IgD-negative memory B cell (primary cell): ENCODE measurements at regions not wholly inside any gene's neighbourhood (a gene's known extent, or its start where the extent isn't known, plus 50 kb on each side); places are given as distances from the start of the nearest gene placed in this dataset.

Experiments
- H3K27ac Mint-ChIP-seq, 3 donors: one replicate each; pipeline ENCODE4 v1.8.0; 2020 to 2022; ENCODE audit warnings: mild to moderate bottlenecking in 3 of 3, mixed read lengths in 3 of 3, moderate library complexity in 1 of 3
- H3K27me3 Mint-ChIP-seq: one replicate; pipeline ENCODE4 v1.8.0; 2021; ENCODE audit warnings: mixed read lengths
- H3K36me3 Mint-ChIP-seq: one replicate; pipeline ENCODE4 v1.8.0; 2020; ENCODE audit warnings: mild to moderate bottlenecking, mixed read lengths
- H3K4me1 Mint-ChIP-seq, 3 donors: one replicate each; pipeline ENCODE4 v1.8.0; 2020 to 2022; ENCODE audit warnings: mixed read lengths in 3 of 3, mild to moderate bottlenecking in 1 of 3
- H3K4me3 Mint-ChIP-seq, 4 donors: one replicate each; pipeline ENCODE4 v1.8.0; 2020 to 2022; ENCODE audit warnings: mild to moderate bottlenecking in 4 of 4, mixed read lengths in 4 of 4, moderate library complexity in 3 of 4
- H3K9me3 Mint-ChIP-seq, 3 donors: one replicate each; pipeline ENCODE4 v1.8.0; 2020 to 2021; ENCODE audit warnings: mixed read lengths in 3 of 3, mild to moderate bottlenecking in 1 of 3

DNA sequence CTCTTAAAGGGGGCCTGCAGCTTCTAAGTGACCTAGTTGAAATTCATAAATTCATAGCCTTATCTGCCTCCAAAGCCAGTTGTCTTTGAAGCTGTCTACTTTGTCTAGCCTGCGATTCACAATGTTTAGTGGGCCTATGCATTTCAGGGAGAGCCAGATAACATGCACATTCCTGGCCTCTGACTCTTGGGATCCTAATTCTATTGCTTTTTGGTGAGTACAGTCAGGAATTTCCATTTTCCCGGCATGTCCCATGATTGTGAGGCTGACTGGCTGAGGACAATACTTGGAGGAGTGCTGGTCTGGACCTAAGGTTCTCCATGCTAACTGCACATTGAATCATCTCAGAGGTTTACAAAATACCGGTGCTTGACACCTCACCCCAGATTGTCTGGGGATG, 155.0 kb downstream of the MSL3 start:
- Mint-ChIP-seq H3K4me1 (no peaks in the 10 kb centered on the region), H3K27me3 (peaks cover 10% of the 10 kb centered on the region), H3K9me3 (peaks cover 0 to 3% (median 0%) of the 10 kb centered on the region in 3 donors), H3K27ac (no peak overlapping the region), H3K4me3 (no peak overlapping the region), H3K36me3 (no peaks in the 10 kb centered on the region)

DNA sequence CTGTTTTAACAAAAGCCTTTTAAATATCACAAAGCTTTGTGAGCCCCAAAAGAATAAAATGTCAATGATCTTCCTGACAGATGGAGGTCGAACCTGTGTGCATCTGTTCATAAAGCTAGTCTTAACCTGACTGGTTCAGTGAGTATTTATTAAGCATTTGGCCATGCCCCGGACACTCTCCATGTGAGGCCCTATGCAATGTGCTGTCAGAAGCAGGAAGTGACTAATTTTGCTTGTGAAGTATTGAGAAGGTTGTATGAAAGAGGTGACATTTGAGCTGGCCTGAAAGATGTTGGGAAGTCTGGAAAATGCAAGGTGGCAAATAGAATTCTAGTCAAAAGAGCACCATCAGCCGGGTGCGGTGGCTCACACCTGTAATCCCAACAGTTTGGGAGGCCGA, 171.4 kb downstream of the MSL3 start:
- H3K27ac Mint-ChIP-seq: no peak overlapping the region
- no peaks in the 10 kb centered on the region for H3K27me3 Mint-ChIP-seq
- no peak overlapping the region for H3K4me3 Mint-ChIP-seq
- H3K4me1 Mint-ChIP-seq: no peaks in the 10 kb centered on the region
- peaks cover 2 to 13% (median 9%) of the 10 kb centered on the region in 3 donors for H3K9me3 Mint-ChIP-seq
- no peaks in the 10 kb centered on the region for H3K36me3 Mint-ChIP-seq

DNA sequence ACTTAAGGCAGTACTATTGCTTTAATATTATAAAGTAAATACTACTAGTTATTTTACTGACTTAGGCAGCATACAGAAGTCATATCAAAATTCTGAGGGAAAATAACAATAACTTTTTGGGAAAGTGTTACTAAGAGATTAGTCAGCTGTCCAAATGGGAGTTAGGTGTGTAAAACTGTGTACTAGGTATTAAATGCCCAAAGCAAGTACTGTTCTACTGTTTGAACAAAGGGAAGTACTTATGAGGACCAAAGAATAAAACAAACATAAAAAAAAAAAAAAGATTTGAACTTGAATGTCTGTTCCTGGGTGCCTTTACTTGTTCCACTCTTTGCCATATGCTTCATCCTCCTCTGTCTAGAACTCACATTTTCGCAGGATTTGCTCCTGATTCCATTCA, 174.4 kb downstream of the MSL3 start:
- no peaks in the 10 kb centered on the region for H3K36me3 Mint-ChIP-seq
- no peaks in the 10 kb centered on the region for H3K27me3 Mint-ChIP-seq
- H3K4me3 Mint-ChIP-seq: no peak overlapping the region
- no peaks in the 10 kb centered on the region for H3K4me1 Mint-ChIP-seq
- H3K9me3 Mint-ChIP-seq: peaks cover 1 to 9% (median 2%) of the 10 kb centered on the region in 3 donors
- H3K27ac Mint-ChIP-seq: no peak overlapping the region

DNA sequence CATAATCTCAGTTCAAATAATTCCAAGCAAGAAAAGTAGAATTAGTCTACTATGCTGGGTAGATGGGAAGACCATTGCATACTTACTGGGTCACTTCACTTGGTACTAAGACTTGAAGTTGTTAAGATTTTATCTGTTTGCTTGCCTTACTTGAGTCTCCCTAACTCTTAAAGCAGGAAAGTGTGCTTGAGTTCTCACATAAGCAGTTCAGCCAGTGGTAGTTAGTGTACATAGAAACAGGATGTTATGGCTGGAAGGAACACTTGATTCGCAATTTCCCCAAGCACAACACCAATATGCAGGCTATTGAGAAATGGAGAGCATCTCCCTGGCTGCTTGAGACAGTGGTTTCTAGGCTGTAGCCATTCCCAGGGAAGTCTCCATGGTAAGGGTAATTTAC, 176.1 kb downstream of the MSL3 start:
- H3K27ac Mint-ChIP-seq: no peak overlapping the region

DNA sequence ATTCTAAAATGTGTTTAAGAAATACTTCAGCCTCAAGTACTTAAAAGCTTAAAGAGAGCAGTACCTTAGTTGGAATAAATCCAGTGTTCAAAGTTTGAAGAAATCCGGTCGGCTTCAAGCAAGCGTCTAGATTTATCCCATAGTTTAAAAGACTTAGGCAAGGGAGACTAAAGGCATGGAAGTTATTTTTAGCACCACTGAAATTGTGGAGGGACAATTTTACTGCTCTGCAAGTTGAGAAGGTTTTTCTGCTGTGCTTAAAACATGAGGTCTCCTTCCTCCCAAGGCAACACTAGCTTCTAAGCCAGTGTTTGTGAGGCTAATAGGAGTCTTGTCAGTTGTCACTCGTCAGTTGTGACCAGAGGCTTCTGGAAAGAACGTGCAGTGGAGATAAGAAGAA, 183.5 kb downstream of the MSL3 start:
- H3K9me3 Mint-ChIP-seq: no peaks in the 10 kb centered on the region
- no peaks in the 10 kb centered on the region for H3K36me3 Mint-ChIP-seq
- H3K4me1 Mint-ChIP-seq: no peaks in the 10 kb centered on the region
- H3K27me3 Mint-ChIP-seq: no peaks in the 10 kb centered on the region
- H3K4me3 Mint-ChIP-seq: no peak overlapping the region
- H3K27ac Mint-ChIP-seq: no peak overlapping the region

More for the DNA sequence above, 176.1 kb downstream of the MSL3 start:
- Mint-ChIP-seq H3K36me3 (no peaks in the 10 kb centered on the region), H3K9me3 (peaks cover 0 to 2% (median 1%) of the 10 kb centered on the region in 3 donors), H3K4me3 (no peak overlapping the region), H3K4me1 (no peaks in the 10 kb centered on the region), H3K27me3 (no peaks in the 10 kb centered on the region)

DNA sequence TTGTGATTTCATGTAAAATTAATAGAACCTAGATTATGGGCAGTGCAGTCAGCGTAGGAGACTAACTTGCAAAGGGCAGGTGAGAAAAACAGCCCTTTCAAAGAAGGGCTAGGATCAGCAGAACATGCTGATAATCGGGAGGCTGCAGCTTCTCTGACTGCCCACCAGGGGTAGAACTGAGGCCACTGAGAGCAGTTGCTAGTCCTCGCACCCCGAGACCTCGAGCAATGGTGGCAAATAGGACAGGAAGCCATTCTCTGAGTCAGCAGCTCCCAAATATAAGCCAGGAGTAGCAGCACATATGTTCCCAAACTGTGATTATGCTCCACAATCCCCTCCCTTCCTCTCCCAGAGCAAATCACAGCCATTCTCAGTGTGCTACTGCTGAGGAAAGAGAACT, 186.5 kb downstream of the MSL3 start:
- Mint-ChIP-seq H3K9me3 (no peaks in the 10 kb centered on the region), H3K4me3 (no peak overlapping the region), H3K4me1 (no peaks in the 10 kb centered on the region), H3K36me3 (no peaks in the 10 kb centered on the region), H3K27ac (no peak overlapping the region), H3K27me3 (peaks cover 6% of the 10 kb centered on the region)

DNA sequence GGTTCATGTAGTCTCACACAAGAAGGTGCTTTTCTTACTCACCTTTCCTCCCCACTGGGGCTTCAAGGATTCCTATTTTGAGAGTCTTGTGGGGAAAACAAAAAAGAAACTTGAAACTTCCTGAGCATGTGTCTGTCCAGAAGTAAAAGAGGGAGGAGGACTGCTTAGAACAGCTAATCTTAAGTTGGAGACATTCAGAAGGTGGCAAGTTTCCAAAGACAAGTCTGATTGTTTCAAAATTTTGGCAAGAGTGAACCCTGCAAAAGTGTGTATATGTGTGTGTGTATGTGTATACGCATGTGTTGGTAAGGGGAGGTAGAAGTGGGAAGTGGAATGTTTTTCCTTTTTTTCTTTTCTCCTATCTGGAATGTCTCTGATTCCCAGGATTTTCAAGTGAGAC, 189.0 kb upstream of the FRMPD4 start:
- H3K9me3 Mint-ChIP-seq: peaks cover 0 to 3% (median 0%) of the 10 kb centered on the region in 3 donors
- no peaks in the 10 kb centered on the region for H3K4me1 Mint-ChIP-seq
- H3K36me3 Mint-ChIP-seq: no peaks in the 10 kb centered on the region
- no peak overlapping the region for H3K4me3 Mint-ChIP-seq
- no peak overlapping the region for H3K27ac Mint-ChIP-seq
- H3K27me3 Mint-ChIP-seq: peaks cover 7% of the 10 kb centered on the region

DNA sequence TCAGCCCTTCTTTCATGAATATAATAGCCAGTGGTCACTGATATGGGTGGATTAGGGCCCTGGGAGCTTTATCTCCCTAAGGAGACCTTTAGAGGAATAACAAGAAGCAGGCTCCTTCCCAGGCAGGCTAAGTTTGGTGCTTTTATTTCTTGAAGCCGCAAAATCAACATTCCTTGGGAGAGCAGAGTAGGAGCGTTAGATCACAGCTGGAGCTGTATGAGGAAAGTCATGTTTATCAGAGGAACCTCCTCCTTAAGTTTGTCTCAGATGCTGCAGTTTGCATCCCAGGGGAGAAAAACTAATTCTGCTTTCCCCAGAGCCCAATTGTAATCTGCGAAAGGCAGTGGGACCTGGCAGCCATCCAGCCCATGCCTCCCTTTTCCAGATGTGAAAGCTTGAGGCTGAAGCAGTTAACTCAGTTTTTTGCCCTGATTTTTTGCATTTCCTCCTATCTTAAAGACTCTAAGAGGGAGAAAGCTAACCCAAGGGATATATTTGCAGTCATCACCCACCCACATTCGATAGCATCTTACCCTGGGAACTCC, 186.0 kb upstream of the FRMPD4 start:
- peaks cover 6% of the 10 kb centered on the region for H3K27me3 Mint-ChIP-seq
- H3K4me3 Mint-ChIP-seq: no peak overlapping the region
- no peaks in the 10 kb centered on the region for H3K36me3 Mint-ChIP-seq
- H3K27ac Mint-ChIP-seq: no peak overlapping the region
- no peaks in the 10 kb centered on the region for H3K4me1 Mint-ChIP-seq
- H3K9me3 Mint-ChIP-seq: peaks cover 0 to 3% (median 0%) of the 10 kb centered on the region in 3 donors

DNA sequence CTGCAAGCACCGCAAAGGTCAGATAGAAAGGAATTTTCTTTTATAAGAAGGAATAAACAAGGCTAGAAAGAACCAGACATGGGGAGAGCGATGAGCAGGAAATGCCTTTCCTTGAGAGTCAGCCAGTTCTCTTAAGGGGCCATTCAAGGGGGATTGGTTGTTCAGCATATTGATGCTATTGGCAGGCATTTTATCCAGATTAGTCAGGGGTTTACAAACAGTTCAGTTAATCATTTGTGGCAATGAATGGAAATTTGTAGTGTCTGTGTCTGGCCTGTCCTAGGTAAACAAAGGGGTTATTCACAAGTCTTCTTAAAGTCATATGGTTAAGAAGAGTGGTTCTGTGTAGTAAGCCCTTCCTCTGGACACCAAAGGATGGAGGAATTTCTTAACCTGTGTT, 184.7 kb upstream of the FRMPD4 start:
- Mint-ChIP-seq H3K4me1 (no peaks in the 10 kb centered on the region), H3K4me3 (no peak overlapping the region), H3K36me3 (no peaks in the 10 kb centered on the region), H3K9me3 (peaks cover 0 to 3% (median 0%) of the 10 kb centered on the region in 3 donors), H3K27me3 (peaks cover 4% of the 10 kb centered on the region), H3K27ac (no peak overlapping the region)

DNA sequence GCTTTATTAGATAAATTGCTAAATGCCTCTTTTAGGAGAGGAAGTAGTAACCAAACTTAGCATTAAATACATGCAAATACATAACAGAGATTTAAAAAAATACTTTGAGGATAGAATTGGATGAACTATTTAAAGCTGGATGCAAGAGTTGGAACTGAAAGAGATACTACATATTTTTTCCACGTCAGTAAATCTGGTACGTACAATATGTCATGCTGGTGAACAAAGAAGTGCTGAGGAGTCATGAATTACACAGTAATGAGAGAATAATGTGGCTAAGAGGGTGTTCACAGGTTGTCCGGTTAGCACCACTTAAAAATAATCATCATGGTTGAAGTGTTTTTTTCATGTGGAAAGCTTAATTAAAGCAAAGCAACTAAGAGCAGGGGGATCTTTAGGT, 184.1 kb upstream of the FRMPD4 start:
- Mint-ChIP-seq H3K4me1 (no peaks in the 10 kb centered on the region), H3K4me3 (no peak overlapping the region), H3K36me3 (no peaks in the 10 kb centered on the region), H3K27ac (no peak overlapping the region), H3K27me3 (peaks cover 3% of the 10 kb centered on the region), H3K9me3 (peaks cover 0 to 3% (median 0%) of the 10 kb centered on the region in 3 donors)

DNA sequence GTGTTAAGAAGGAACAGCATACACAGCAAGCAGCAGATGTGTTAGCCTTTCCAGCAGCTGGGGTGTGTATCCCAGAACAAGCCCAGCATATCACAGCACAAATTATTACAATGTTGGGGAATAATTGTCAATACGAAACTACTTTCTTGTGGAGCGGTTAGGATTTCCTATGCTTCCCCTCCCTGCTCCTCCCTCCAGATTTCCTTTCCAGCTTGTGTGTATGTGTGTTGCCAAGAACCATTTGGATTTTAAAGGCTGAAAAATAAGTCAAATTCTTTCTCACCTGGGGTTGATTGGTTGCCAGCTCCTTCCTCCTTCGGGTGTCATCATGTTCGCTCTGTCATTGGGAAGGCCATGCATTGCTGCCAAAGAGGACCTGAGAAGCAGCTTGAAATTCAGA, 178.2 kb upstream of the FRMPD4 start:
- H3K4me1 Mint-ChIP-seq: peaks cover 0 to 2% (median 0%) of the 10 kb centered on the region in 3 donors
- peaks cover 0 to 2% (median 0%) of the 10 kb centered on the region in 3 donors for H3K9me3 Mint-ChIP-seq
- H3K36me3 Mint-ChIP-seq: no peaks in the 10 kb centered on the region
- H3K27ac Mint-ChIP-seq: no peak overlapping the region
- no peak overlapping the region for H3K4me3 Mint-ChIP-seq
- no peaks in the 10 kb centered on the region for H3K27me3 Mint-ChIP-seq

DNA sequence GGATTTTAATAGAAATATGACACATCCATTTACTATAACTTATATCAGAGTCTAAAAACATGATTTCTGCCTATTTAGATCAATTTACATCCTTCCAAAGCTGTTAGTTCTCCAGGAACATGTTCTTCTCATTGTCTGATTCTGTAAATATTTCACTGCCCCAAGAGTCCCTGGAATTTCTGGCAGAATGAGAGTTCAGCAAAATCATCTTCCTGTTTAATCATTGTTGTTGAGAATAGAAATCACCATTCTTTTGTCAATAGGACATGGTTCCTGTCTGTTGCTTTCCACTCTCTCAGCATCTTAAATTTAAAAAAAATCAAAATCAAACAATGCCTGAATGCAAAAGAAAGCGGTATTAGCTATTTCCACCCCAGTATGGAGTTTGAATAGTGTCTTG, 172.8 kb upstream of the FRMPD4 start:
- H3K9me3 Mint-ChIP-seq: peaks cover 0 to 3% (median 0%) of the 10 kb centered on the region in 3 donors
- no peak overlapping the region for H3K4me3 Mint-ChIP-seq
- H3K27me3 Mint-ChIP-seq: no peaks in the 10 kb centered on the region
- no peak overlapping the region for H3K27ac Mint-ChIP-seq
- H3K4me1 Mint-ChIP-seq: peaks cover 0 to 2% (median 0%) of the 10 kb centered on the region in 3 donors
- no peaks in the 10 kb centered on the region for H3K36me3 Mint-ChIP-seq

DNA sequence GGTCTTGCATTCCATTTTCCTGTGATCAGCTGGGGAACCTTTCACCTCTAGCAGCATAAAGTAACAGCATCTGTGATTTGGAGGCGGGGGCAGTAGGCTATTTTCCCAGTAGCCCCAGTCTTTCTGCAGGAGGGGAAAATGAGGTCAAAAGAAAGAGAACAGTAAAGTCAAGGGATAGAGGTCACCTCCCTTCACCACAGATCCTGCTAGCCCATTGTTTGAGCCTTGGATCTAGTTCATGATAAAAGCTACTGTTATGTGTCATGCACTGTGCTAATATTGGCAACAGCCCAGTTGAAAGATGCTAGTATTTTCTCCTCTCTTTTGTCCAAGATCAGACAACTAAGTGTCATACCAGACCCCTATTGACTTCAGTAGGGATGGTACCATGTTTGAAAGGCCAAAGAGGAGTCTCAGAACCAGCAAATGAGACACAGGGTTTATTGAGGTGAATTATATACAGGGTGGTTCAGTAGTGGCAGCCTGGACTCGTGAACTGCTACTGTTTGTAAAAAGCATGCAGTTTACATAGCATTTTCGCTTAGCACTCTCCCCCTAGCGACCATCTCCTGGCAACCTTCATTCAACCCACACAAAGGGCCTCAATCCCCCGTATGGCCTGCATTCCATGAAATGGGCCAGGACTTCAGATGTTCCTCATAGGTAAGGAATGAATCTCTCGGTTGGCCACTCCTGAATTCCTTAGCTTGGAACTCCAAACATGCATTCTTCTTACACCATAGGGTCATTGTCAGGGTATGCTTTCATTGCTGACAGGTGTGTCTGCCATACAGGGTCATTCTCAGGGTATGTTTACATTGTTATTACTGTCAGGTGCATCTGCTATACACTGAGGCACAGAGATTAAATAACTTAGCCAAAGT, 170.0 kb upstream of the FRMPD4 start:
- no peak overlapping the region for H3K4me3 Mint-ChIP-seq
- no peaks in the 10 kb centered on the region for H3K27me3 Mint-ChIP-seq
- H3K9me3 Mint-ChIP-seq: peaks cover 0 to 3% (median 0%) of the 10 kb centered on the region in 3 donors
- H3K36me3 Mint-ChIP-seq: peaks cover 2% of the 10 kb centered on the region
- no peaks in the 10 kb centered on the region for H3K4me1 Mint-ChIP-seq
- H3K27ac Mint-ChIP-seq: no peak overlapping the region

DNA sequence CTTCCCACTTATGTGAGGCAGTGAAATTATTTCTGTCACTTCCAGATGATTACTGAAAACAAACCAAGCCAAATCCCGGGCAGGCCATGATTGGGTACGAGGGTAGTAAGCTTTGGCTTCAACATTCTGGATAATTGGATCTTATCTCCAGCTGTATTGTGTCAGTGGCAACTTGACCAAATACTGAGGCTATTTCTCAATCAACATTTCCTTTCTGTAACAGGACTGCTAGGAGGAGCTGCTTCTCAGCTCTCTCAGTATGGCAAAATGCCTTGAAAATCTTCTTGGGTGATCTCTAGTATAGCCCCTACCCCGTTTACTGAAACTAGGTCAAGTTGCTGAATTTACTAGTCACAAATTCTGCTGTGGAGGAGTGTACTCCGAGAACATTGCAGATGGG, 169.3 kb upstream of the FRMPD4 start:
- H3K4me1 Mint-ChIP-seq: no peaks in the 10 kb centered on the region
- peaks cover 0 to 3% (median 0%) of the 10 kb centered on the region in 3 donors for H3K9me3 Mint-ChIP-seq
- H3K36me3 Mint-ChIP-seq: peaks cover 2% of the 10 kb centered on the region
- H3K27me3 Mint-ChIP-seq: peaks cover 4% of the 10 kb centered on the region
- no peak overlapping the region for H3K4me3 Mint-ChIP-seq
- no peak overlapping the region for H3K27ac Mint-ChIP-seq

DNA sequence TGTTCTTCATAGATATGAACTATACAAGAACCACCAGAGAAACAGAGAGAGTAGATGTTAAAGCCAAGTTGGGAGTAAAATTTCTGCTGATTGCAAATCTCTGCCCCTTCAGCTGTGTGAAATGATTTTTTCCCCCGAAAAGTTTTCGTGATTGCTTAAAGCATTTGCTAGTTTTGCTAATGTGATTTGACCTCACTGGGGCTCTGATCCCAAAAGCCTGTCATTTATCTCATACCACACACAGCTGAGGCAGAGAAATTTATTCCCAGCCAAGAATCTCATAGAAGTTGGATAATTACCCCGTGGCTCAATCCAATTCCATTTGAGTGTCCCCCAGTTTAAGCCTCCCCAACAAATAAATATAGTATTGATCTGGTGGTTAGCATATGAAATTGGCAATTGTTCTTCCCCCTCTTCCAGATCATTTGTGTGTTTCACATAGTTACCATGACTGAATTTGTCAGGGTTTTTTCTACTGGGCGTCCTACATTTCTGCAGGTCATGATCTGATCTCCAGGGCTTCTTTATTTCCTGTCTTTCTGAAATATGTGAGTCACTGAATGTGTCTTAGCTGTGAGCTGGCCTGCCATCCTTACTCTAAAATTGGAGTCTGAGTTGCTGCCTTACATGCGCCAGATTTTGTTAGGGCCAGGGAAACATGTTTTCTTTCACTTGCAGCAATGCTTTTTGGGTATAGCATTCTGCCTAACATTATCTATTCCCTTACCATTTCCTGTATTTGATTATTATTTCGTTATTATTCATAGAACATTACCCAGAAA, 167.5 kb upstream of the FRMPD4 start:
- Mint-ChIP-seq H3K27me3 (peaks cover 5% of the 10 kb centered on the region), H3K9me3 (peaks cover 0 to 3% (median 0%) of the 10 kb centered on the region in 3 donors), H3K4me1 (no peaks in the 10 kb centered on the region), H3K4me3 (no peak overlapping the region), H3K27ac (no peak overlapping the region), H3K36me3 (peaks cover 2% of the 10 kb centered on the region)
